NCI-H446 (cell line): ENCODE measurements at regions not wholly inside any gene's neighbourhood (a gene's known extent, or its start where the extent isn't known, plus 50 kb on each side); places are given as distances from the start of the nearest gene placed in this dataset.
A peak's percentile ranks its signal among the peaks of the same experiment; 100 is the strongest.

Experiments
- DNase-seq, 2 experiments: peaks; one replicate each; lab custom pipeline; 2025; lab: John Stamatoyannopoulos, UW

- no peak for DNase-seq
These were observed 125.9 kb upstream of the KCNH7 start for GRCh38 chr2:162964513-162964912.

- DNase-seq = no peak
These were observed 124.6 kb upstream of the KCNH7 start for GRCh38 chr2:162963156-162963555.

GRCh38 chr2:162945785-162946184 lies 107.2 kb upstream of the KCNH7 start:
- DNase-seq = no peak

GRCh38 chr2:162938387-162938786 lies 99.8 kb upstream of the KCNH7 start:
- DNase-seq = no peak

- DNase-seq = no peak
These were observed 95.6 kb upstream of the KCNH7 start for GRCh38 chr2:162934191-162934590.

- DNase-seq = no peak
These were observed 93.8 kb upstream of the KCNH7 start for GRCh38 chr2:162932416-162932815.

GRCh38 chr2:162929571-162929970 lies 91.0 kb upstream of the KCNH7 start:
- no peak for DNase-seq

- DNase-seq = no peak
These were observed 89.8 kb upstream of the KCNH7 start for GRCh38 chr2:162928356-162928755.

GRCh38 chr2:162926907-162927306 lies 88.3 kb upstream of the KCNH7 start:
- DNase-seq = no peak

GRCh38 chr2:162926501-162926900 lies 87.9 kb upstream of the KCNH7 start:
- no peak for DNase-seq

- DNase-seq = no peak
These were observed 87.0 kb upstream of the KCNH7 start for GRCh38 chr2:162925595-162925994.

- DNase-seq = no peak
These were observed 80.5 kb upstream of the KCNH7 start for GRCh38 chr2:162919111-162919510.

- no peak for DNase-seq
These were observed 79.1 kb upstream of the KCNH7 start for GRCh38 chr2:162917626-162918025.

- no peak for DNase-seq
These were observed 77.8 kb upstream of the KCNH7 start for GRCh38 chr2:162916286-162916801.

GRCh38 chr2:162915858-162916257 lies 77.3 kb upstream of the KCNH7 start:
- no peak for DNase-seq

GRCh38 chr2:162914161-162914560 lies 75.6 kb upstream of the KCNH7 start:
- DNase-seq = no peak

- DNase-seq = no peak
These were observed 74.2 kb upstream of the KCNH7 start for GRCh38 chr2:162912787-162913186.

GRCh38 chr2:162908567-162908966 lies 70.0 kb upstream of the KCNH7 start:
- DNase-seq = no peak

- DNase-seq = peak; percentile 66 to 88
These were observed 52.2 kb upstream of the KCNH7 start for GRCh38 chr2:162890690-162891311.

GRCh38 chr2:162888652-162889051 lies 50.1 kb upstream of the KCNH7 start:
- DNase-seq = peak; percentile 12 to 38
